IMR-90 (cell line): ENCODE measurements at regions not wholly inside any gene's neighbourhood (a gene's known extent, or its start where the extent isn't known, plus 50 kb on each side); places are given as distances from the start of the nearest gene placed in this dataset.

Experiments
- ATAC-seq: fragments of 200-7000 bp; cut with Tn5 transposase; 2 replicates; pipeline ENCODE4 v1.9.1; 2020; ENCODE audit warnings: low read depth, mild to moderate bottlenecking, moderate library complexity
- BruUV-seq: library from RNA; stranded (reverse); fragments of 400-500 nt; replicated peaks from 2 replicates; lab custom pipeline; 2021; lab: Mats Ljungman, UMichigan
- CTCF ChIA-PET: fragments of 300-600 bp; formaldehyde crosslinking; extraction: SDS; loops from one replicate; lab custom pipeline; 2021; ENCODE audit warnings: antibody characterized with exemption; lab: Yijun Ruan, JAX
- POLR2A ChIA-PET: fragments of 300-600 bp; sonication (Branson Sonifier 250); formaldehyde crosslinking; loops from one replicate; lab custom pipeline; 2022; ENCODE audit warnings: antibody characterized with exemption; ENCODE audit not compliant: unreplicated experiment; lab: Charles Lee
- DNase-seq: peaks from one replicate; pipeline ENCODE4 v3.0.0; 2013
- H2AFZ ChIP-seq: replicated peaks from 2 replicates; pipeline ENCODE3; 2013; ENCODE audit warnings: low read length, mild to moderate bottlenecking; ENCODE audit not compliant: poor library complexity
- H2AK5ac ChIP-seq: 2 replicates; pipeline ENCODE4 v1.6.1; 2013; ENCODE audit warnings: low read depth, low read length, inconsistent platforms
- H2AK9ac ChIP-seq: replicated peaks from 2 replicates; pipeline ENCODE3; 2013; ENCODE audit warnings: mild to moderate bottlenecking, low read depth, low read length, moderate library complexity; ENCODE audit not compliant: poor library complexity
- H2BK120ac ChIP-seq: 2 replicates; pipeline ENCODE4 v1.6.1; 2013; ENCODE audit warnings: low read depth, low read length, inconsistent platforms
- H2BK15ac ChIP-seq: 3 replicates; pipeline ENCODE4 v1.6.1; 2013; ENCODE audit warnings: low read depth, low read length, inconsistent platforms
- H2BK20ac ChIP-seq: 2 replicates; pipeline ENCODE4 v1.6.1; 2013; ENCODE audit warnings: low read depth, mild to moderate bottlenecking, inconsistent platforms, low read length, moderate library complexity
- H2BK5ac ChIP-seq: 2 replicates; pipeline ENCODE4 v1.6.1; 2013; ENCODE audit warnings: mild to moderate bottlenecking, low read depth, low read length, inconsistent platforms; ENCODE audit not compliant: poor library complexity, severe bottlenecking
- H3K14ac ChIP-seq: replicated peaks from 2 replicates; pipeline ENCODE4 v1.6.1; 2013; ENCODE audit warnings: low read depth, low read length, inconsistent platforms
- H3K18ac ChIP-seq: 2 replicates; pipeline ENCODE4 v1.6.1; 2013; ENCODE audit warnings: low read depth, low read length, control low read depth
- H3K23ac ChIP-seq: 2 replicates; pipeline ENCODE4 v1.6.1; 2013; ENCODE audit warnings: low read depth, low read length, inconsistent platforms
- H3K27ac ChIP-seq: 2 replicates; pipeline ENCODE4 v1.5.1; 2013; ENCODE audit warnings: mild to moderate bottlenecking, control low read depth, low read length; ENCODE audit not compliant: insufficient read depth
- H3K27me3 ChIP-seq: 2 replicates; pipeline ENCODE4 v1.6.1; 2013; ENCODE audit warnings: low read length; ENCODE audit not compliant: control insufficient read depth, insufficient read depth
- H3K36me3 ChIP-seq: 2 replicates; pipeline ENCODE4 v1.6.1; 2013; ENCODE audit warnings: low read length, mixed read lengths; ENCODE audit not compliant: control insufficient read depth, insufficient read depth
- H3K4ac ChIP-seq: 2 replicates; pipeline ENCODE4 v1.6.1; 2013; ENCODE audit warnings: low read depth, low read length, inconsistent platforms
- H3K4me1 ChIP-seq: 2 replicates; pipeline ENCODE4 v1.6.1; 2013; ENCODE audit warnings: low read length, mixed read lengths; ENCODE audit not compliant: control insufficient read depth, insufficient read depth
- H3K4me2 ChIP-seq: 2 replicates; pipeline ENCODE4 v1.6.1; 2013; ENCODE audit warnings: low read depth, mild to moderate bottlenecking, control low read depth, low read length, moderate library complexity
- H3K4me3 ChIP-seq: 2 replicates; pipeline ENCODE4 v1.5.1; 2013; ENCODE audit warnings: low read depth, mild to moderate bottlenecking, control low read depth, low read length, moderate library complexity; ENCODE audit not compliant: insufficient read depth
- H3K56ac ChIP-seq: 2 replicates; pipeline ENCODE4 v1.6.1; 2013; ENCODE audit warnings: low read length, inconsistent platforms; ENCODE audit not compliant: insufficient read depth; ENCODE audit errors: extremely low read depth
- H3K79me1 ChIP-seq, 2 experiments: 2 replicates each; pipeline ENCODE4 v1.6.1; 2013; ENCODE audit warnings: low read length in 2 of 2, inconsistent platforms in 1 of 2, low read depth in 1 of 2
- H3K9ac ChIP-seq: 2 replicates; pipeline ENCODE4 v1.6.1; 2013; ENCODE audit warnings: low read depth, low read length, control low read depth
- H3K9me1 ChIP-seq: 2 replicates; pipeline ENCODE4 v1.6.1; 2013; ENCODE audit warnings: low read length, inconsistent platforms; ENCODE audit not compliant: insufficient read depth
- H3K9me3 ChIP-seq: 2 replicates; pipeline ENCODE4 v1.6.1; 2013; ENCODE audit warnings: low read length; ENCODE audit not compliant: control insufficient read depth, insufficient read depth
- H4K20me1 ChIP-seq: 2 replicates; pipeline ENCODE4 v1.6.1; 2013; ENCODE audit warnings: low read length, inconsistent platforms; ENCODE audit not compliant: insufficient read depth
- H4K5ac ChIP-seq: 2 replicates; pipeline ENCODE4 v1.6.1; 2013; ENCODE audit warnings: mild to moderate bottlenecking, low read depth, low read length, control low read depth
- H4K8ac ChIP-seq, 2 experiments: 2 replicates each; pipeline ENCODE4 v1.6.1; 2013; ENCODE audit warnings: low read depth in 2 of 2, low read length in 2 of 2, control low read depth in 1 of 2, inconsistent platforms in 1 of 2
- H4K91ac ChIP-seq: 2 replicates; pipeline ENCODE4 v1.6.1; 2013; ENCODE audit warnings: low read depth, low read length, inconsistent platforms; ENCODE audit not compliant: insufficient read depth
- BHLHE40 ChIP-seq: fragments of 150-350 bp; IDR thresholded peaks from 2 replicates; pipeline ENCODE4 v1.6.1; 2016; ENCODE audit warnings: mild to moderate bottlenecking, low read depth, low read length
- CHD1 ChIP-seq: IDR thresholded peaks from 2 replicates; pipeline ENCODE4 v1.6.1; 2012; ENCODE audit warnings: low read depth, low read length, improper control_type of control experiment
- NFE2L2 ChIP-seq: fragments of 150-350 bp; IDR thresholded peaks from 2 replicates; pipeline ENCODE4 v1.6.1; 2016; ENCODE audit warnings: low read depth, mild to moderate bottlenecking, low read length
- POLR2A ChIP-seq: IDR thresholded peaks from 2 replicates; pipeline ENCODE4 v1.6.1; 2012; ENCODE audit warnings: mild to moderate bottlenecking, low read depth, low read length
- RAD21 ChIP-seq: IDR thresholded peaks from 2 replicates; pipeline ENCODE4 v1.6.1; 2012; ENCODE audit warnings: low read length, improper control_type of control experiment
- RFX5 ChIP-seq: IDR thresholded peaks from 2 replicates; pipeline ENCODE4 v1.8.0; 2012; ENCODE audit warnings: low read depth, mild to moderate bottlenecking, low read length, moderate library complexity
- dilution Hi-C: fragments of 300-500 bp; cut with HindIII; formaldehyde crosslinking; loops from one replicate; pipeline ENCODE4 v1.14.3; 2018; ENCODE audit warnings: low sequenced_read_pairs; ENCODE audit not compliant: unreplicated experiment
- in situ Hi-C: fragments of 300-500 bp; cut with MboI; formaldehyde crosslinking; loops from 3 replicates; pipeline ENCODE4 v1.14.3; 2019; ENCODE audit warnings: low sequenced_read_pairs, inconsistent platforms, mixed read lengths
- intact Hi-C: fragments of 100-400 bp; cut with micrococcal nuclease; formaldehyde crosslinking; loops from 2 replicates; pipeline ENCODE4 v1.10.0; 2022
- TF ChIP-seq, protein P1 (sequence below): conservative IDR thresholded peaks from 2 replicates; pipeline ENCODE4 v1.5.1; 2012; ENCODE audit warnings: mild to moderate bottlenecking, low read depth, low read length, improper control_type of control experiment

DNA sequence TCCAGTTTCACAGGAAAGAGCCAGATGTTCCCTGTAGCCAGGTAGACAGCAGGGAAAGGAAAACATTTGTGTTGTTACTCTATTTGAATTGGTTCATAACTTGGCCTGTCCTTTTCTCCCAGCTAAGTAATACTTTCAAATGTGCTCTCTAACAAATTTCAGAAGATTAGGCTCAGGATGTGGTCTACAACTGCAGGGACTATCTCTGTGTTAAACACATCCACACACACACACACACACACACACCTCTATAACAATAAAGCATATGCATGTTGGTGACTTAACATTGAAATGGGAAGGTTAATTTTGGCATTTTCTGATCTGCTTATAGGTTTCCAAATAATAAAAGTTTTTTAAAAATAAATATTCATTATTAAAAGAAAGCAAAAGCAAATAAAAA is 316.0 kb upstream of the ARGLU1 start:
- dilution Hi-C loops: no loop called here
- no peak overlapping the region for H3K27ac ChIP-seq
- no peak overlapping the region for H4K8ac ChIP-seq
- H3K36me3 ChIP-seq: no peaks in the 10 kb centered on the region
- ATAC-seq: no peak
- no peak overlapping the region for H2BK15ac ChIP-seq
- no peaks in the 10 kb centered on the region for H3K27me3 ChIP-seq
- no peak overlapping the region for H3K18ac ChIP-seq
- no peak for DNase-seq
- no peak overlapping the region for H3K56ac ChIP-seq
- ChIA-PET CTCF (no interaction called here), POLR2A (no interaction called here)
- H4K20me1 ChIP-seq: no peaks in the 10 kb centered on the region
- H2BK20ac ChIP-seq: no peak overlapping the region
- in situ Hi-C loops: no loop called here
- H3K79me1 ChIP-seq: no peaks in the 10 kb centered on the region
- H3K14ac ChIP-seq: no peak overlapping the region
- H4K5ac ChIP-seq: no peak overlapping the region
- H2AK5ac ChIP-seq: no peak overlapping the region
- intact Hi-C loops: no loop called here
- H3K4ac ChIP-seq: no peak overlapping the region
- no peak overlapping the region for H3K4me2 ChIP-seq
- H3K4me3 ChIP-seq: no peak overlapping the region
- H3K9me1 ChIP-seq: no peaks in the 10 kb centered on the region
- no peaks in the 10 kb centered on the region for H3K4me1 ChIP-seq
- BruUV-seq: no TSS peak
- no peak overlapping the region for H2AK9ac ChIP-seq
- TF ChIP-seq CHD1 (no peak), POLR2A (no peak), BHLHE40 (no peak), NFE2L2 (no peak), RAD21 (no peak), RFX5 (no peak)
- TF ChIP-seq, protein P1, sequence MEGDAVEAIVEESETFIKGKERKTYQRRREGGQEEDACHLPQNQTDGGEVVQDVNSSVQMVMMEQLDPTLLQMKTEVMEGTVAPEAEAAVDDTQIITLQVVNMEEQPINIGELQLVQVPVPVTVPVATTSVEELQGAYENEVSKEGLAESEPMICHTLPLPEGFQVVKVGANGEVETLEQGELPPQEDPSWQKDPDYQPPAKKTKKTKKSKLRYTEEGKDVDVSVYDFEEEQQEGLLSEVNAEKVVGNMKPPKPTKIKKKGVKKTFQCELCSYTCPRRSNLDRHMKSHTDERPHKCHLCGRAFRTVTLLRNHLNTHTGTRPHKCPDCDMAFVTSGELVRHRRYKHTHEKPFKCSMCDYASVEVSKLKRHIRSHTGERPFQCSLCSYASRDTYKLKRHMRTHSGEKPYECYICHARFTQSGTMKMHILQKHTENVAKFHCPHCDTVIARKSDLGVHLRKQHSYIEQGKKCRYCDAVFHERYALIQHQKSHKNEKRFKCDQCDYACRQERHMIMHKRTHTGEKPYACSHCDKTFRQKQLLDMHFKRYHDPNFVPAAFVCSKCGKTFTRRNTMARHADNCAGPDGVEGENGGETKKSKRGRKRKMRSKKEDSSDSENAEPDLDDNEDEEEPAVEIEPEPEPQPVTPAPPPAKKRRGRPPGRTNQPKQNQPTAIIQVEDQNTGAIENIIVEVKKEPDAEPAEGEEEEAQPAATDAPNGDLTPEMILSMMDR: no peak
- H3K9me3 ChIP-seq: no peaks in the 10 kb centered on the region
- H2AFZ ChIP-seq: no peak overlapping the region
- H3K9ac ChIP-seq: no peak overlapping the region
- no peak overlapping the region for H2BK5ac ChIP-seq
- no peak overlapping the region for H2BK120ac ChIP-seq
- H4K91ac ChIP-seq: no peak overlapping the region
- no peak overlapping the region for H3K23ac ChIP-seq
